Fibroblast of lung (primary cell): ENCODE measurements at regions not wholly inside any gene's neighbourhood (a gene's known extent, or its start where the extent isn't known, plus 50 kb on each side); places are given as distances from the start of the nearest gene placed in this dataset.

ENCODE experiments used
- EZH2 ChIP-seq: IDR thresholded peaks from 2 replicates; pipeline ENCODE4 v1.5.1; 2012; ENCODE audit warnings: low read length, control low read depth, mild to moderate bottlenecking; ENCODE audit errors: missing control alignments
- TF ChIP-seq, protein P1 (sequence below), 2 donors: IDR thresholded peaks in 1 of 2; conservative IDR thresholded peaks in 1 of 2; 1 replicate in 1 of 2; 2 replicates in 1 of 2; pipeline ENCODE4 v1.5.1; 2011 to 2012; ENCODE audit warnings: low read length in 2 of 2, control low read depth in 1 of 2, inconsistent platforms in 1 of 2, low read depth in 1 of 2, mild to moderate bottlenecking in 1 of 2

DNA sequence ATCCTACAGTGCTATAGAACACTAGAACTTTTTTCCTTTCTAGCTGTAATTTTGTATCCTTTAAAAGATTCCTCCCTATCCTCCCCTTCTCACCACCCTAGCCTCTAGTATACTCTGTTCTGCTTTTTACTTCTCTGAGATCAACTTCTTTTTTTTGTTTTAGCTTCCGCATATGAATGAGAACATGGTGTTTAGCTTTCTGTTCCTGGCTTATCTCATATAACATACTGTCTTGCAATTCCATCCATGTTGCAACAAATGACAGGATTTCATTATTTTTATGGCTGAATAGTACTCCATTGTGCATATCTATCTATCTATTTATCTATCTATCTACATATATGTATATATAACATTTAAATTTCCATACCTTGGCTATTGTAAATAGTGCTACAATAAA lies 126.0 kb upstream of the MAN2A1 start:
- TF ChIP-seq, protein P1, sequence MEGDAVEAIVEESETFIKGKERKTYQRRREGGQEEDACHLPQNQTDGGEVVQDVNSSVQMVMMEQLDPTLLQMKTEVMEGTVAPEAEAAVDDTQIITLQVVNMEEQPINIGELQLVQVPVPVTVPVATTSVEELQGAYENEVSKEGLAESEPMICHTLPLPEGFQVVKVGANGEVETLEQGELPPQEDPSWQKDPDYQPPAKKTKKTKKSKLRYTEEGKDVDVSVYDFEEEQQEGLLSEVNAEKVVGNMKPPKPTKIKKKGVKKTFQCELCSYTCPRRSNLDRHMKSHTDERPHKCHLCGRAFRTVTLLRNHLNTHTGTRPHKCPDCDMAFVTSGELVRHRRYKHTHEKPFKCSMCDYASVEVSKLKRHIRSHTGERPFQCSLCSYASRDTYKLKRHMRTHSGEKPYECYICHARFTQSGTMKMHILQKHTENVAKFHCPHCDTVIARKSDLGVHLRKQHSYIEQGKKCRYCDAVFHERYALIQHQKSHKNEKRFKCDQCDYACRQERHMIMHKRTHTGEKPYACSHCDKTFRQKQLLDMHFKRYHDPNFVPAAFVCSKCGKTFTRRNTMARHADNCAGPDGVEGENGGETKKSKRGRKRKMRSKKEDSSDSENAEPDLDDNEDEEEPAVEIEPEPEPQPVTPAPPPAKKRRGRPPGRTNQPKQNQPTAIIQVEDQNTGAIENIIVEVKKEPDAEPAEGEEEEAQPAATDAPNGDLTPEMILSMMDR (conservative IDR thresholded peaks at IDR 0.05 in 1 of 2, IDR thresholded peaks at IDR 0.05 in 1 of 2; ENCODE audit: low read depth in 1 of 2, low read length in 2 of 2) = no peak
- no peak for TF ChIP-seq EZH2
